Transverse colon (tissue), 4 donors: ENCODE measurements at regions not wholly inside any gene's neighbourhood (a gene's known extent, or its start where the extent isn't known, plus 50 kb on each side); places are given as distances from the start of the nearest gene placed in this dataset.

Experiments used
- DNase-seq: peaks from one replicate; pipeline ENCODE4 v3.0.0-alpha.2; 2019
- H3K27ac ChIP-seq, 4 donors: fragments of 200-600 bp; sonication (generic); 2 replicates each; pipeline ENCODE4 v1.5.1; 2016 to 2018; ENCODE audit warnings: inconsistent platforms in 4 of 4
- H3K27me3 ChIP-seq: fragments of 200-600 bp; sonication (generic); 2 replicates; pipeline ENCODE4 v1.5.1; 2017; ENCODE audit warnings: inconsistent platforms
- H3K36me3 ChIP-seq, 4 donors: fragments of 200-600 bp; sonication (generic); 2 replicates each; pipeline ENCODE4 v1.5.1; 2017 to 2019; ENCODE audit warnings: inconsistent platforms in 4 of 4
- H3K4me1 ChIP-seq, 4 donors: fragments of 200-600 bp; sonication (generic); 2 replicates each; pipeline ENCODE4 v1.5.1; 2017 to 2020; ENCODE audit warnings: inconsistent platforms in 4 of 4
- H3K4me3 ChIP-seq, 4 donors: fragments of 200-600 bp; sonication (generic); 1 replicate in 1 of 4; 2 replicates in 3 of 4; pipeline versions ENCODE4 v1.5.1 to v1.6.1; 2017 to 2019; ENCODE audit warnings: inconsistent platforms in 4 of 4
- H3K9me3 ChIP-seq, 2 donors: fragments of 200-600 bp; sonication (generic); 2 replicates each; pipeline ENCODE4 v1.5.1; 2017 to 2019; ENCODE audit warnings: inconsistent platforms in 2 of 2
- EP300 ChIP-seq: sonication (generic); formaldehyde crosslinking; IDR thresholded peaks from one replicate; pipeline ENCODE4 v1.6.1; 2017; ENCODE audit warnings: antibody characterized with exemption, low read depth
- POLR2A ChIP-seq: fragments of 450-650 bp; IDR thresholded peaks from one replicate; pipeline ENCODE4 v1.6.1; 2016; ENCODE audit warnings: antibody characterized with exemption, mild to moderate bottlenecking, moderate library complexity
- POLR2AphosphoS5 ChIP-seq, 3 donors: sonication (generic); formaldehyde crosslinking; IDR thresholded peaks; one replicate each; pipeline ENCODE4 v1.6.1; 2016; ENCODE audit warnings: antibody characterized with exemption in 3 of 3
- WGBS, 2 donors: methylation state at CpG; one replicate each; pipeline ENCODE4 v1.1.5; 2018; ENCODE audit warnings: low coverage in 1 of 2; 5-methylcytosine and 5-hydroxymethylcytosine counted together
- in situ Hi-C, 4 donors: fragments of 200-750 bp; cut with MboI; loops; one replicate each; pipeline versions ENCODE4 v1.15.0 to v1.15.1; 2017; ENCODE audit warnings: low sequenced_read_pairs in 3 of 4, low pct_ligation_motif_present in 1 of 4, low pct_unique_long_range_greater_than_20kb in 1 of 4
- intact Hi-C: fragments of 100-400 bp; cut with DNase I; formaldehyde crosslinking; loops from one replicate; pipeline ENCODE4 v1.15.1; 2023; ENCODE audit warnings: low total_unique reads
- TF ChIP-seq, protein P1 (sequence below), 5 experiments: fragments of 200-600 bp in 3 of 5; fragments of 450-650 bp in 2 of 5; sonication (generic) in 3 of 5; IDR thresholded peaks; 1 replicate in 2 of 5; 2 replicates in 3 of 5; pipeline ENCODE4 v1.5.1; 2016 to 2017; ENCODE audit warnings: antibody characterized with exemption in 5 of 5, inconsistent platforms in 3 of 5, mild to moderate bottlenecking in 2 of 5, moderate library complexity in 1 of 5

DNA sequence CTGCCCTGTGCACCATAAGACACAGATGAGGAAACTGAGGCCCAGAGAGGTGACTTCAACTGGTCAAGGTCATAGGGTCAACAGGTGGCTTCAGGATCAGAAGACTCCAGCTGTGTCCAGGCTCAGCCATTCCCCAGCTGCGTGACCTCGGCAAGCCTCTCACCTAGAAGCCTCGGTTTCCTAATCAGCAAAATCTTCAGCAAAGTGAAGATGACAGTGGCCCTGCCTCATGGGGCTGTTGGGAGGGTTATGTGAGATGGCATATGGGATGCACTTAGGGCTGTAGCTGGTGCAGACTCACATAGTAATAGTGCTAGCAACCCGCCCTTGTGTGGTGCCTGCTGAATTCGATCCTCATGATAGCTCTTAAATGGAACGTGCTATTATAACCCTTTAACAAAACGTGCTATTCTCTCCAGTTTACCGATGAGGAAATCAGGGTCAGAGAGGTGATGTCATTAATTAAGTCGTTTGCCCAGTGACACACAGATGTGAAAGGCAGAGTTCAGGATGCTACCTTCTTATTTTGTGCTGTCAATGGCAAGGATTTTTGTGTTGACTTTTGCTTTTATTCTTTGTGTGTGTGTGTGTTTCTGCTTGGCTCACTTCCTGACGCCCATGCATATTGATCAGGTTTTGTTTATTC is 472.9 kb downstream of the MATN1 start:
- Histone ChIP-seq H3K27me3 (peaks cover 10% of the 10 kb centered on the region), H3K4me3 (no peak overlapping the region), H3K36me3 (no peaks in the 10 kb centered on the region), H3K27ac (no peak overlapping the region), H3K4me1 (no peaks in the 10 kb centered on the region), H3K9me3 (no peaks in the 10 kb centered on the region)
- DNase-seq = no peak
- in situ Hi-C loops (no loop called here), intact Hi-C loops (no loop called here)
- WGBS, 2 donors = 33 to 49% methylated on average over 1 to 10 of the region's 10 CpGs
- TF ChIP-seq POLR2AphosphoS5 (IDR thresholded peaks at IDR 0.05) (no peak), EP300 (no peak)

DNA sequence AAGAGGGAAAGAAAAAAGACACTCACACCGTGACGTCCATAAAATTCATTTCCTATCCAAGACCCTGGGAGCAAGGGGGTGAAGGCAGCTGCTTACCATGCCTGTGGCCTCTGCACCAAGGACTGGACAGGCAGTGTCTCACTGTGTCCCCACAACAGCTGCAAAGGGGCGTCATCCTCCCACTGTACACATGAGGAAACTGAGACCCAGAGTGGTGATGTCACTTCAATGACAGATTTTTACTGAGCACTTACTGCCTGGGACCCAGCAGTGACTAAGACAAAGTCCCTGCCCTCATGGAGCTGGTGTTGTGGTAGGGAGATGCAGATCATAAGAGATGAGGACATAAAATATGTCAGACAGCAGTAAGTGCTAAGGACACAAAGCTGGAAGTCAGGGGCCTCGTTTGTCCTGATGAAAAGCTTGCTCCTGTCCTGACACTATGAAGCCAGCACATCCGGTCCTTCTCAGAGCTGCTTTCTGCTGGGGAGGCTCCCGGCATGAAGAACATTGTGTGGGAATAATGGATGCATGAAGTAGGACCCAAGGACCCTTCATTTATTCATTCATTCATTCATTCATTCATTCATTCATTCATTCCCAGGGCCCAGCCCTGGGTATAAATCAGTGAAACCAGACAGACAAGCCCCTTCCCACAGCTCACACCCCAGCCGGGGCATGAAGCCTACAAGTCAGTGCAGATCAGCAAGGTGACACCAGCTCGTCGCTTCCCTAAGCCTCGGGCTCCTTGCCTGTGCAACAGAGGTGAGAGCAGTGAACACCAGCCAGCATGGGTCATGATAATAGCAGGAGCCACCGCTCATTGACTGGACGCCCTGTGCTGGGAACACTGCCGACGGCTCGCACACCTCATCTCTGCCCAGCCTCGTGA is 473.7 kb downstream of the MATN1 start:
- H3K27me3 ChIP-seq = peaks cover 10% of the 10 kb centered on the region
- TF ChIP-seq EP300 (no peak), POLR2A (no peak), POLR2AphosphoS5 (IDR thresholded peaks at IDR 0.05) (no peak)
- TF ChIP-seq, protein P1, sequence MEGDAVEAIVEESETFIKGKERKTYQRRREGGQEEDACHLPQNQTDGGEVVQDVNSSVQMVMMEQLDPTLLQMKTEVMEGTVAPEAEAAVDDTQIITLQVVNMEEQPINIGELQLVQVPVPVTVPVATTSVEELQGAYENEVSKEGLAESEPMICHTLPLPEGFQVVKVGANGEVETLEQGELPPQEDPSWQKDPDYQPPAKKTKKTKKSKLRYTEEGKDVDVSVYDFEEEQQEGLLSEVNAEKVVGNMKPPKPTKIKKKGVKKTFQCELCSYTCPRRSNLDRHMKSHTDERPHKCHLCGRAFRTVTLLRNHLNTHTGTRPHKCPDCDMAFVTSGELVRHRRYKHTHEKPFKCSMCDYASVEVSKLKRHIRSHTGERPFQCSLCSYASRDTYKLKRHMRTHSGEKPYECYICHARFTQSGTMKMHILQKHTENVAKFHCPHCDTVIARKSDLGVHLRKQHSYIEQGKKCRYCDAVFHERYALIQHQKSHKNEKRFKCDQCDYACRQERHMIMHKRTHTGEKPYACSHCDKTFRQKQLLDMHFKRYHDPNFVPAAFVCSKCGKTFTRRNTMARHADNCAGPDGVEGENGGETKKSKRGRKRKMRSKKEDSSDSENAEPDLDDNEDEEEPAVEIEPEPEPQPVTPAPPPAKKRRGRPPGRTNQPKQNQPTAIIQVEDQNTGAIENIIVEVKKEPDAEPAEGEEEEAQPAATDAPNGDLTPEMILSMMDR (IDR thresholded peaks at IDR 0.05) = no peak
- intact Hi-C loops = no loop called here
- no peak overlapping the region for H3K27ac ChIP-seq
- WGBS, 2 donors = 68% methylated on average over 16 of the region's 16 CpGs; no CpG with 5 or more reads in 1 of the 2 donors
- no peaks in the 10 kb centered on the region for H3K4me1 ChIP-seq
- in situ Hi-C loops = no loop called here
- no peaks in the 10 kb centered on the region for H3K9me3 ChIP-seq
- H3K36me3 ChIP-seq = no peaks in the 10 kb centered on the region
- no peak overlapping the region for H3K4me3 ChIP-seq
- no peak for DNase-seq

DNA sequence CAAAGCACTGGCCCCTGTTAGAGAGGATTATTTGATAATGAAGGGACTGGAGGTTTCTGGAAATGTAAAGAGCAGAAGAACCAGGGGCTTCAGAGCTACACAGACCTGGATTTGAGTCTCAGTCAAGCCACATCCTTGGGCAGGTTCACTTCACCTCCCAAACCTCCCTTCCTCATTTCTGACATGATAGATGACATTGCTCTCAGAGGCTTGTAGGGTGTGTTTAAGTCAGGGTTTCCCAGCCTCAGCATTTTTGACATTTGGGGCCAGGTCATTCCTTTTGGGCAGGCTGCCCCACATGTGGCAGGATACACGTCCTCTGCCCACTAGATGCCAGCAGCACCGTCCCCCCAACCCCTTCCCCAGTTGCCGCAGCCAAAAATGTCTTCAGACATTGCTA is 474.6 kb downstream of the MATN1 start:
- Histone ChIP-seq H3K9me3 (no peaks in the 10 kb centered on the region), H3K36me3 (no peaks in the 10 kb centered on the region), H3K27ac (no peak overlapping the region), H3K27me3 (peaks cover 5% of the 10 kb centered on the region), H3K4me1 (no peaks in the 10 kb centered on the region), H3K4me3 (no peak overlapping the region)
- intact Hi-C loops = no loop called here
- no peak for TF ChIP-seq POLR2AphosphoS5 (IDR thresholded peaks at IDR 0.05)
- no peak for TF ChIP-seq EP300
- TF ChIP-seq POLR2A = no peak
- TF ChIP-seq, protein P1 (IDR thresholded peaks at IDR 0.05) = no peak
- WGBS, 2 donors = 54% methylated on average over 3 of the region's 3 CpGs; no CpG with 5 or more reads in 1 of the 2 donors
- DNase-seq = no peak
- in situ Hi-C loops = no loop called here

DNA sequence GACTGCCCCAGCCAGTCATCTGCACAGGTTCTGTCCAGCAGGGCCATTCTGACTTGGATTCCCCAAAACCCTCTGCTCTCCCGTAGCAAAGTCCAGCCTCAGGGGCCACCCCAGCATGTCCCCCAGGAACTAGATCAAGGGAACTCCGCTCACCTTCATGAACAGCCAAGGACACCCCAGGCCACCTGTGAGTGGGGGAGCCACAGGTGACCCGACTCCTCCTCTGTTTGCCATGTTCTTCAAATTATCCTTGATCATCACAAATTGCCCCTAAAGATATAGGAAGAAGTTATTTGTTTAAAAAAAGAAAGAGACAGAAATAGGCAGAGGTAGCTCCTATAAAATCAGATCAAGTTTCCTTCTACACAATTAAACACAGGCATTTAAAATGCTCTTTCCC is 475.0 kb downstream of the MATN1 start:
- TF ChIP-seq POLR2AphosphoS5 (IDR thresholded peaks at IDR 0.05) (no peak), POLR2A (no peak), EP300 (no peak)
- TF ChIP-seq, protein P1 (IDR thresholded peaks at IDR 0.05) = no peak
- Histone ChIP-seq H3K36me3 (no peaks in the 10 kb centered on the region), H3K9me3 (no peaks in the 10 kb centered on the region), H3K27me3 (peaks cover 8% of the 10 kb centered on the region), H3K4me3 (no peak overlapping the region), H3K4me1 (no peaks in the 10 kb centered on the region), H3K27ac (no peak overlapping the region)
- in situ Hi-C loops = no loop called here
- no peak for DNase-seq
- intact Hi-C loops = no loop called here
- 67 to 87% methylated on average over 1 to 3 of the region's 3 CpGs for WGBS, 2 donors
